H7 (cell line): ENCODE measurements at regions not wholly inside any gene's neighbourhood (a gene's known extent, or its start where the extent isn't known, plus 50 kb on each side); places are given as distances from the start of the nearest gene placed in this dataset.

ENCODE experiments used
- DNase-seq: peaks from one replicate; pipeline ENCODE4 v3.0.0; 2012
- H3K27me3 ChIP-seq: 2 replicates; pipeline ENCODE4 v1.6.0; 2011; ENCODE audit warnings: mild to moderate bottlenecking, low read length; ENCODE audit not compliant: control insufficient read depth, insufficient read depth
- H3K36me3 ChIP-seq: replicated peaks from 2 replicates; pipeline ENCODE4 v1.5.1; 2011; ENCODE audit warnings: low read length; ENCODE audit not compliant: control insufficient read depth, insufficient read depth
- H3K4me3 ChIP-seq: 2 replicates; pipeline ENCODE4 v1.5.1; 2011; ENCODE audit warnings: low read depth, mild to moderate bottlenecking, control low read depth, low read length, moderate library complexity; ENCODE audit not compliant: insufficient read depth

GRCh38 chr11:33554219-33554618 lies 146.4 kb downstream of the C11orf91 start:
- no peaks in the 10 kb centered on the region for H3K36me3 ChIP-seq
- H3K4me3 ChIP-seq = no peak overlapping the region
- no peak for DNase-seq
- no peaks in the 10 kb centered on the region for H3K27me3 ChIP-seq

- H3K27me3 ChIP-seq = no peaks in the 10 kb centered on the region
- H3K36me3 ChIP-seq = no peaks in the 10 kb centered on the region
- DNase-seq = no peak
- no peak overlapping the region for H3K4me3 ChIP-seq
Observed at GRCh38 chr11:33553486-33553885, 147.1 kb downstream of the C11orf91 start.

- Histone ChIP-seq H3K4me3 (no peak overlapping the region), H3K36me3 (no peaks in the 10 kb centered on the region), H3K27me3 (no peaks in the 10 kb centered on the region)
- no peak for DNase-seq
Observed at GRCh38 chr11:33552756-33553155, 147.9 kb downstream of the C11orf91 start.

GRCh38 chr11:33551051-33551450 lies 149.6 kb downstream of the C11orf91 start:
- no peaks in the 10 kb centered on the region for H3K36me3 ChIP-seq
- no peak overlapping the region for H3K4me3 ChIP-seq
- DNase-seq = no peak
- no peaks in the 10 kb centered on the region for H3K27me3 ChIP-seq

GRCh38 chr11:33549483-33549882 lies 151.1 kb downstream of the C11orf91 start:
- no peaks in the 10 kb centered on the region for H3K27me3 ChIP-seq
- DNase-seq = no peak
- no peaks in the 10 kb centered on the region for H3K36me3 ChIP-seq
- H3K4me3 ChIP-seq = no peak overlapping the region

- Histone ChIP-seq H3K36me3 (no peaks in the 10 kb centered on the region), H3K27me3 (no peaks in the 10 kb centered on the region), H3K4me3 (no peak overlapping the region)
- no peak for DNase-seq
Observed at GRCh38 chr11:33545931-33546330, 154.7 kb downstream of the C11orf91 start.

- H3K4me3 ChIP-seq = no peak overlapping the region
- H3K36me3 ChIP-seq = no peaks in the 10 kb centered on the region
- H3K27me3 ChIP-seq = no peaks in the 10 kb centered on the region
- DNase-seq = no peak
Observed at GRCh38 chr11:33544593-33545373, 155.8 kb downstream of the C11orf91 start.

- no peaks in the 10 kb centered on the region for H3K27me3 ChIP-seq
- no peak overlapping the region for H3K4me3 ChIP-seq
- no peaks in the 10 kb centered on the region for H3K36me3 ChIP-seq
- DNase-seq = no peak
Observed at GRCh38 chr11:33543823-33544222, 156.8 kb downstream of the C11orf91 start.

GRCh38 chr11:33542921-33543320 lies 157.7 kb downstream of the C11orf91 start:
- Histone ChIP-seq H3K27me3 (no peaks in the 10 kb centered on the region), H3K36me3 (no peaks in the 10 kb centered on the region), H3K4me3 (no peak overlapping the region)
- DNase-seq = peak; percentile 80

GRCh38 chr11:33540946-33541915 lies 159.4 kb downstream of the C11orf91 start:
- no peak for DNase-seq
- Histone ChIP-seq H3K27me3 (no peaks in the 10 kb centered on the region), H3K36me3 (no peaks in the 10 kb centered on the region), H3K4me3 (no peak overlapping the region)

- Histone ChIP-seq H3K4me3 (no peak overlapping the region), H3K27me3 (no peaks in the 10 kb centered on the region), H3K36me3 (no peaks in the 10 kb centered on the region)
- DNase-seq = no peak
Observed at GRCh38 chr11:33540427-33540826, 160.2 kb downstream of the C11orf91 start.

- H3K4me3 ChIP-seq = no peak overlapping the region
- DNase-seq = no peak
- no peaks in the 10 kb centered on the region for H3K27me3 ChIP-seq
Observed at GRCh38 chr11:33539751-33540150, 160.9 kb downstream of the C11orf91 start.

GRCh38 chr11:33538726-33539125 lies 161.9 kb downstream of the C11orf91 start:
- Histone ChIP-seq H3K4me3 (no peak overlapping the region), H3K27me3 (0 out of 2 replicates have a peak, but pooled peaks cover 1% of the 10 kb centered on the region), H3K36me3 (no peaks in the 10 kb centered on the region)
- DNase-seq = no peak

More at GRCh38 chr11:33539751-33540150, 160.9 kb downstream of the C11orf91 start:
- no peaks in the 10 kb centered on the region for H3K36me3 ChIP-seq

- DNase-seq = no peak
- Histone ChIP-seq H3K27me3 (0 out of 2 replicates have a peak, but pooled peaks cover 1% of the 10 kb centered on the region), H3K36me3 (no peaks in the 10 kb centered on the region), H3K4me3 (no peak overlapping the region)
Observed at GRCh38 chr11:33536178-33536577, 164.4 kb downstream of the C11orf91 start.

GRCh38 chr11:33534575-33534974 lies 166.1 kb downstream of the C11orf91 start:
- 0 out of 2 replicates have a peak, but pooled peaks cover 1% of the 10 kb centered on the region for H3K27me3 ChIP-seq
- no peak for DNase-seq
- no peaks in the 10 kb centered on the region for H3K36me3 ChIP-seq
- H3K4me3 ChIP-seq = no peak overlapping the region
